Gastroesophageal sphincter (tissue), 3 donors: ENCODE measurements at regions not wholly inside any gene's neighbourhood (a gene's known extent, or its start where the extent isn't known, plus 50 kb on each side); places are given as distances from the start of the nearest gene placed in this dataset.

Source experiments
- EP300 ChIP-seq: sonication (generic); formaldehyde crosslinking; IDR thresholded peaks from one replicate; pipeline ENCODE4 v1.6.1; 2017; ENCODE audit warnings: antibody characterized with exemption, mild to moderate bottlenecking
- POLR2A ChIP-seq, 2 donors: fragments of 450-650 bp; IDR thresholded peaks; one replicate each; pipeline ENCODE4 v1.6.1; 2017; ENCODE audit warnings: antibody characterized with exemption in 2 of 2, mild to moderate bottlenecking in 2 of 2, moderate library complexity in 1 of 2
- POLR2AphosphoS5 ChIP-seq: sonication (generic); formaldehyde crosslinking; IDR thresholded peaks from one replicate; pipeline ENCODE4 v1.6.1; 2017; ENCODE audit warnings: antibody characterized with exemption
- TF ChIP-seq, protein P1 (sequence below), 4 experiments: fragments of 200-600 bp in 2 of 4; fragments of 450-650 bp in 2 of 4; sonication (generic) in 1 of 4; IDR thresholded peaks; one replicate each; pipeline ENCODE4 v1.5.1; 2017 to 2019; ENCODE audit warnings: antibody characterized with exemption in 4 of 4, mild to moderate bottlenecking in 2 of 4, moderate library complexity in 2 of 4

DNA sequence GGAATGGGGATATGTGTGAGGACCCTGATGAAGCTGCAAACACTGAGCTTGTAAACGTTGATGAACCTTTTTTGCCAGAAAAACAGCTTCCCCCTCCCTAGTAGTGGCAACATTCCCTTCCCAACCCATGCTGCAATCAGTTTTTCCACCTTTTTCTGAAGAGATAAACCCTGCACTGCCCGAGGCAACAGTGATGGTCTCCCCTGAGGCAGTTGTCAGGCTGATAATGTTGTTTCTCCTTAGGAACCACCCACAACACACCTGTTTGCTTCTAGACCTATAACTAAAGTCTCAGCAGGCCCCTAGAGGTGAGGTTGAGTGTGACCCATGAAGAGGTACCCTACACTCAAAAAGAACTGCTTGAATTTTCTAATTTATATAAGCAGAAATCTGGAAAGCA is 922.4 kb upstream of the ADGRL4 start:
- TF ChIP-seq POLR2A (IDR thresholded peaks at IDR 0.05): no peak
- TF ChIP-seq, protein P1, sequence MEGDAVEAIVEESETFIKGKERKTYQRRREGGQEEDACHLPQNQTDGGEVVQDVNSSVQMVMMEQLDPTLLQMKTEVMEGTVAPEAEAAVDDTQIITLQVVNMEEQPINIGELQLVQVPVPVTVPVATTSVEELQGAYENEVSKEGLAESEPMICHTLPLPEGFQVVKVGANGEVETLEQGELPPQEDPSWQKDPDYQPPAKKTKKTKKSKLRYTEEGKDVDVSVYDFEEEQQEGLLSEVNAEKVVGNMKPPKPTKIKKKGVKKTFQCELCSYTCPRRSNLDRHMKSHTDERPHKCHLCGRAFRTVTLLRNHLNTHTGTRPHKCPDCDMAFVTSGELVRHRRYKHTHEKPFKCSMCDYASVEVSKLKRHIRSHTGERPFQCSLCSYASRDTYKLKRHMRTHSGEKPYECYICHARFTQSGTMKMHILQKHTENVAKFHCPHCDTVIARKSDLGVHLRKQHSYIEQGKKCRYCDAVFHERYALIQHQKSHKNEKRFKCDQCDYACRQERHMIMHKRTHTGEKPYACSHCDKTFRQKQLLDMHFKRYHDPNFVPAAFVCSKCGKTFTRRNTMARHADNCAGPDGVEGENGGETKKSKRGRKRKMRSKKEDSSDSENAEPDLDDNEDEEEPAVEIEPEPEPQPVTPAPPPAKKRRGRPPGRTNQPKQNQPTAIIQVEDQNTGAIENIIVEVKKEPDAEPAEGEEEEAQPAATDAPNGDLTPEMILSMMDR (IDR thresholded peaks at IDR 0.05): no peak
- TF ChIP-seq EP300: no peak
- no peak for TF ChIP-seq POLR2AphosphoS5
